ENCODE measurements at regions not wholly inside any gene's neighbourhood (a gene's known extent, or its start where the extent isn't known, plus 50 kb on each side); places are given as distances from the start of the nearest gene placed in this dataset.

DNA sequence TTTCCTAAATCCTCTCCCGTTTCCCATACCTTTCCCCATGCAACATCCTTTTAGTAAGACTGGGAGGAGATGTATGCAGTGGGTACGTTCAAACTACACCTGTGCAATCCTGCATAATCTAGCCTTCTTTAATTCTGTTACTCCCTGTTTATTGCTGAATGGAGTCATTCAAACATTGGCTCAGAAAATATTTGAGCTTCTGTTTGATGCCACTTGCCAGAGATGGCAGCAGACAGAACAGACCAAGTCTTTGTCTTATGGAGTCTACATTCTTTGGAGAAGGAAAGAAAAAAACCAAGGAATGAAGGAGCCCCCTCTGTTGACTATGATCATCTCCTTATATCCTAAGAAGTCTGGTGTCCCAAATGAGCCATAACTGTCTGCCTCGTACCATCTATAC, 288.8 kb downstream of the HAPSTR1 start:
- 84% methylated on average over 3 of the region's 3 CpGs for WGBS

GRCh38 chr16:9381399-9381798, 290.0 kb downstream of the HAPSTR1 start:
- intact Hi-C loops (cut with DNase I): no loop called here
- Histone ChIP-seq H3K4me3 (no peak overlapping the region), H3K4me1 (no peaks in the 10 kb centered on the region), H3K27ac (replicated peaks in 1 of 4) (no peak overlapping the region), H3K9me3 (no peaks in the 10 kb centered on the region), H3K36me3 (no peaks in the 10 kb centered on the region), H3K27me3 (no peaks in the 10 kb centered on the region)
- TF ChIP-seq POLR2AphosphoS5 (IDR thresholded peaks at IDR 0.05) (no peak), EP300 (IDR thresholded peaks at IDR 0.05) (no peak), POLR2A (IDR thresholded peaks at IDR 0.05; ENCODE audit: low read depth) (no peak)
- TF ChIP-seq, protein P1, sequence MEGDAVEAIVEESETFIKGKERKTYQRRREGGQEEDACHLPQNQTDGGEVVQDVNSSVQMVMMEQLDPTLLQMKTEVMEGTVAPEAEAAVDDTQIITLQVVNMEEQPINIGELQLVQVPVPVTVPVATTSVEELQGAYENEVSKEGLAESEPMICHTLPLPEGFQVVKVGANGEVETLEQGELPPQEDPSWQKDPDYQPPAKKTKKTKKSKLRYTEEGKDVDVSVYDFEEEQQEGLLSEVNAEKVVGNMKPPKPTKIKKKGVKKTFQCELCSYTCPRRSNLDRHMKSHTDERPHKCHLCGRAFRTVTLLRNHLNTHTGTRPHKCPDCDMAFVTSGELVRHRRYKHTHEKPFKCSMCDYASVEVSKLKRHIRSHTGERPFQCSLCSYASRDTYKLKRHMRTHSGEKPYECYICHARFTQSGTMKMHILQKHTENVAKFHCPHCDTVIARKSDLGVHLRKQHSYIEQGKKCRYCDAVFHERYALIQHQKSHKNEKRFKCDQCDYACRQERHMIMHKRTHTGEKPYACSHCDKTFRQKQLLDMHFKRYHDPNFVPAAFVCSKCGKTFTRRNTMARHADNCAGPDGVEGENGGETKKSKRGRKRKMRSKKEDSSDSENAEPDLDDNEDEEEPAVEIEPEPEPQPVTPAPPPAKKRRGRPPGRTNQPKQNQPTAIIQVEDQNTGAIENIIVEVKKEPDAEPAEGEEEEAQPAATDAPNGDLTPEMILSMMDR (IDR thresholded peaks at IDR 0.05): no peak
- no peak for DNase-seq (ENCODE audit: extremely low spot score)
- 77% methylated on average over 6 of the region's 6 CpGs for WGBS

More for the DNA sequence above, 288.8 kb downstream of the HAPSTR1 start:
- no peaks in the 10 kb centered on the region for H3K27me3 ChIP-seq
- H3K4me1 ChIP-seq: no peaks in the 10 kb centered on the region
- TF ChIP-seq EP300 (IDR thresholded peaks at IDR 0.05) (no peak), POLR2AphosphoS5 (IDR thresholded peaks at IDR 0.05) (no peak), POLR2A (IDR thresholded peaks at IDR 0.05; ENCODE audit: low read depth) (no peak)
- TF ChIP-seq, protein P1 (IDR thresholded peaks at IDR 0.05): no peak
- no peak overlapping the region for H3K27ac ChIP-seq (replicated peaks in 1 of 4)
- no peaks in the 10 kb centered on the region for H3K36me3 ChIP-seq
- intact Hi-C loops (cut with DNase I): no loop called here
- H3K4me3 ChIP-seq: no peak overlapping the region
- DNase-seq (ENCODE audit: extremely low spot score): no peak
- no peaks in the 10 kb centered on the region for H3K9me3 ChIP-seq

GRCh38 chr16:9381905-9382304, 290.5 kb downstream of the HAPSTR1 start:
- no peak for DNase-seq (ENCODE audit: extremely low spot score)
- TF ChIP-seq, protein P1 (IDR thresholded peaks at IDR 0.05): no peak
- TF ChIP-seq POLR2AphosphoS5 (IDR thresholded peaks at IDR 0.05) (no peak), POLR2A (IDR thresholded peaks at IDR 0.05; ENCODE audit: low read depth) (no peak)
- Histone ChIP-seq H3K4me3 (no peak overlapping the region), H3K36me3 (no peaks in the 10 kb centered on the region), H3K9me3 (no peaks in the 10 kb centered on the region), H3K4me1 (no peaks in the 10 kb centered on the region), H3K27ac (replicated peaks in 1 of 4) (no peak overlapping the region), H3K27me3 (no peaks in the 10 kb centered on the region)
- intact Hi-C loops (cut with DNase I): no loop called here
- WGBS: 79% methylated on average over 4 of the region's 4 CpGs

GRCh38 chr16:9383281-9383680, 291.8 kb downstream of the HAPSTR1 start:
- no peaks in the 10 kb centered on the region for H3K4me1 ChIP-seq
- DNase-seq (ENCODE audit: extremely low spot score): no peak
- intact Hi-C loops (cut with DNase I): no loop called here
- no peaks in the 10 kb centered on the region for H3K27me3 ChIP-seq
- H3K36me3 ChIP-seq: no peaks in the 10 kb centered on the region
- 88% methylated on average over 3 of the region's 3 CpGs for whole genome bisulfite sequencing
- H3K27ac ChIP-seq (replicated peaks in 1 of 4): no peak overlapping the region
- no peak overlapping the region for H3K4me3 ChIP-seq
- peaks cover 0 to 5% (median 4%) of the 10 kb centered on the region in 4 donors for H3K9me3 ChIP-seq
- TF ChIP-seq EP300 (IDR thresholded peaks at IDR 0.05) (no peak), POLR2AphosphoS5 (IDR thresholded peaks at IDR 0.05) (no peak), POLR2A (IDR thresholded peaks at IDR 0.05; ENCODE audit: low read depth) (no peak)
- TF ChIP-seq, protein P1 (IDR thresholded peaks at IDR 0.05): no peak

DNA sequence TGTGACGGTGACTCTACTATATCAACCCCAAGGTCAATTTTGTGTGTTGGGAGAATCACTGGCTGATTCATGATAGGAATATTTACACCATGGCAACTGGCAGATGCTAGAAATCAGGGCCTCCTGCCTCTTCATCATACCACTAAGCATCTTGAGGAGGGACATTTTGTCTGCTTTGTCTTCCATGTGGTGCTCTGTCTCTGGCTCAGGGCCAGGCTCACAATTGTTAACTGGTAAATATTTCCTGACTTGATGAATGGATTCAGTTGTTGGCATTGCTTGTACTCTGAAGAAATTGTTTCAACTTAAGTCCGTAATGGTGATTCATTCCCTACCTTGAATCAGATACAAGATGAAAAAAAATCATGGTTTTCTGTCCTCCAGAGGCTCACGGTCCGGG, 292.7 kb downstream of the HAPSTR1 start:
- Histone ChIP-seq H3K27me3 (no peaks in the 10 kb centered on the region), H3K4me1 (no peaks in the 10 kb centered on the region), H3K9me3 (peaks cover 0 to 8% (median 4%) of the 10 kb centered on the region in 4 donors), H3K4me3 (no peak overlapping the region), H3K27ac (replicated peaks in 1 of 4) (no peak overlapping the region), H3K36me3 (no peaks in the 10 kb centered on the region)
- WGBS: 31% methylated on average over 4 of the region's 4 CpGs
- no peak for DNase-seq (ENCODE audit: extremely low spot score)
- TF ChIP-seq POLR2AphosphoS5 (IDR thresholded peaks at IDR 0.05) (no peak), EP300 (IDR thresholded peaks at IDR 0.05) (no peak), POLR2A (IDR thresholded peaks at IDR 0.05; ENCODE audit: low read depth) (no peak)
- TF ChIP-seq, protein P1 (IDR thresholded peaks at IDR 0.05): no peak
- intact Hi-C loops (cut with DNase I): no loop called here
